Neural progenitor cell (in vitro differentiated cells): ENCODE measurements at regions not wholly inside any gene's neighbourhood (a gene's known extent, or its start where the extent isn't known, plus 50 kb on each side); places are given as distances from the start of the nearest gene placed in this dataset.

Experiments used
- DNase-seq: peaks from one replicate; pipeline ENCODE4 v3.0.0-alpha.2; 2016; ENCODE audit warnings: low spot score
- H2AFZ ChIP-seq: fragments of 200-600 bp; sonication (generic); replicated peaks from 2 replicates; pipeline ENCODE4 v1.6.1; 2016; ENCODE audit warnings: antibody characterized with exemption
- H3F3A ChIP-seq: fragments of 200-600 bp; sonication (generic); 2 replicates; pipeline ENCODE4 v1.6.1; 2016; ENCODE audit warnings: antibody characterized with exemption, low read depth
- H3K27ac ChIP-seq: fragments of 200-600 bp; sonication (generic); 2 replicates; pipeline ENCODE4 v1.5.1; 2016; ENCODE audit warnings: mild to moderate bottlenecking
- H3K27me3 ChIP-seq: fragments of 200-600 bp; sonication (generic); 2 replicates; pipeline ENCODE4 v1.6.1; 2016; ENCODE audit warnings: mild to moderate bottlenecking, moderate library complexity
- H3K36me3 ChIP-seq: fragments of 200-600 bp; sonication (generic); 2 replicates; pipeline ENCODE4 v1.5.1; 2016
- H3K4me1 ChIP-seq: fragments of 200-600 bp; sonication (generic); 2 replicates; pipeline ENCODE4 v1.6.1; 2016; ENCODE audit warnings: mixed run types
- H3K4me2 ChIP-seq: fragments of 200-600 bp; sonication (generic); 2 replicates; pipeline ENCODE4 v1.6.1; 2016
- H3K4me3 ChIP-seq: fragments of 200-600 bp; sonication (generic); 2 replicates; pipeline ENCODE4 v1.5.1; 2016
- H3K79me2 ChIP-seq: fragments of 200-600 bp; sonication (generic); 2 replicates; pipeline ENCODE4 v1.6.1; 2016; ENCODE audit warnings: low read depth
- H3K9ac ChIP-seq: fragments of 200-600 bp; sonication (generic); 2 replicates; pipeline ENCODE4 v1.6.1; 2016
- H3K9me3 ChIP-seq: fragments of 200-600 bp; sonication (generic); 2 replicates; pipeline ENCODE4 v1.5.1; 2016; ENCODE audit warnings: low read depth
- H4K20me1 ChIP-seq: fragments of 200-600 bp; sonication (generic); 2 replicates; pipeline ENCODE4 v1.6.1; 2016; ENCODE audit warnings: low read depth
- H3K27ac Mint-ChIP-seq: 3 replicates; pipeline ENCODE4 v1.8.0; 2021; ENCODE audit warnings: mixed read lengths
- H3K27me3 Mint-ChIP-seq: 2 replicates; pipeline ENCODE4 v1.8.0; 2022; ENCODE audit warnings: low read depth, mild to moderate bottlenecking, inconsistent platforms, moderate library complexity, mixed read lengths; ENCODE audit not compliant: insufficient read depth
- H3K36me3 Mint-ChIP-seq: 3 replicates; pipeline ENCODE4 v1.8.0; 2021; ENCODE audit warnings: mixed read lengths
- H3K4me1 Mint-ChIP-seq: 3 replicates; pipeline ENCODE4 v1.8.0; 2021; ENCODE audit warnings: mixed read lengths
- H3K4me3 Mint-ChIP-seq: 3 replicates; pipeline ENCODE4 v1.8.0; 2021; ENCODE audit warnings: mild to moderate bottlenecking, moderate library complexity, mixed read lengths
- H3K9me3 Mint-ChIP-seq: 3 replicates; pipeline ENCODE4 v1.8.0; 2020; ENCODE audit warnings: mixed read lengths
- EZH2 ChIP-seq: fragments of 200-600 bp; sonication (generic); IDR thresholded peaks from 2 replicates; pipeline ENCODE4 v1.6.1; 2017; ENCODE audit warnings: antibody characterized with exemption, mild to moderate bottlenecking, moderate library complexity
- EZH2phosphoT487 ChIP-seq: fragments of 200-600 bp; sonication (generic); IDR thresholded peaks from 2 replicates; pipeline ENCODE4 v1.6.1; 2017; ENCODE audit warnings: antibody characterized with exemption
- TF ChIP-seq, protein P1 (sequence below): fragments of 200-600 bp; sonication (generic); IDR thresholded peaks from 2 replicates; pipeline ENCODE4 v1.5.1; 2017; ENCODE audit warnings: antibody characterized with exemption, mild to moderate bottlenecking

DNA sequence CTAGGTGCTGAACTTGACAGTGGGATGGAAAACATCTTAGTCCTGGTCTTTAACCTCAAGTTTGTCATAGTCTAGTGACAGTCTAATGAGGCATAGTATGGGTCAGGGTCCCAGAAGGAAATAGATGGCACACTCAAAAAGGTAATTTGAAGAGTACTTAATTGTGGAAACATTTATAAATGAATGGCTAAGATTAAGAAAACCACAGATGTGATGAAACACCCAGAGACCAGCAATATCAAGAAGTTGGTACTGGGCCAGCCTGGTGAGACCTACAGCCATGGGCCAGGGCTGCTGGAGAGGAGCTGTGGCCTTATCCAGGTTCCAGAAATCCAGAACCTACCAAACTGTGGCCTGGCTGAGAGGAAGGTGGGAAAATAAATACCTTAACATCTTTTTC, 93.5 kb upstream of the ATG10 start:
- Histone ChIP-seq H3K9ac (no peak overlapping the region), H3K27me3 (no peaks in the 10 kb centered on the region), H3K4me1 (peaks cover 1% of the 10 kb centered on the region), H4K20me1 (no peaks in the 10 kb centered on the region), H3K27ac (no peak overlapping the region), H3K4me2 (no peak overlapping the region), H3K36me3 (no peaks in the 10 kb centered on the region), H3K4me3 (no peak overlapping the region), H3K9me3 (no peaks in the 10 kb centered on the region), H3F3A (no peaks in the 10 kb centered on the region), H3K79me2 (no peaks in the 10 kb centered on the region), H2AFZ (no peak overlapping the region)
- Mint-ChIP-seq H3K27me3 (no peaks in the 10 kb centered on the region), H3K27ac (no peak overlapping the region), H3K9me3 (no peaks in the 10 kb centered on the region), H3K36me3 (no peaks in the 10 kb centered on the region), H3K4me3 (no peak overlapping the region), H3K4me1 (peaks cover 9% of the 10 kb centered on the region)
- no peak for DNase-seq
- TF ChIP-seq EZH2phosphoT487, result no peak
- TF ChIP-seq, protein P1, sequence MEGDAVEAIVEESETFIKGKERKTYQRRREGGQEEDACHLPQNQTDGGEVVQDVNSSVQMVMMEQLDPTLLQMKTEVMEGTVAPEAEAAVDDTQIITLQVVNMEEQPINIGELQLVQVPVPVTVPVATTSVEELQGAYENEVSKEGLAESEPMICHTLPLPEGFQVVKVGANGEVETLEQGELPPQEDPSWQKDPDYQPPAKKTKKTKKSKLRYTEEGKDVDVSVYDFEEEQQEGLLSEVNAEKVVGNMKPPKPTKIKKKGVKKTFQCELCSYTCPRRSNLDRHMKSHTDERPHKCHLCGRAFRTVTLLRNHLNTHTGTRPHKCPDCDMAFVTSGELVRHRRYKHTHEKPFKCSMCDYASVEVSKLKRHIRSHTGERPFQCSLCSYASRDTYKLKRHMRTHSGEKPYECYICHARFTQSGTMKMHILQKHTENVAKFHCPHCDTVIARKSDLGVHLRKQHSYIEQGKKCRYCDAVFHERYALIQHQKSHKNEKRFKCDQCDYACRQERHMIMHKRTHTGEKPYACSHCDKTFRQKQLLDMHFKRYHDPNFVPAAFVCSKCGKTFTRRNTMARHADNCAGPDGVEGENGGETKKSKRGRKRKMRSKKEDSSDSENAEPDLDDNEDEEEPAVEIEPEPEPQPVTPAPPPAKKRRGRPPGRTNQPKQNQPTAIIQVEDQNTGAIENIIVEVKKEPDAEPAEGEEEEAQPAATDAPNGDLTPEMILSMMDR, result no peak
- no peak for TF ChIP-seq EZH2

DNA sequence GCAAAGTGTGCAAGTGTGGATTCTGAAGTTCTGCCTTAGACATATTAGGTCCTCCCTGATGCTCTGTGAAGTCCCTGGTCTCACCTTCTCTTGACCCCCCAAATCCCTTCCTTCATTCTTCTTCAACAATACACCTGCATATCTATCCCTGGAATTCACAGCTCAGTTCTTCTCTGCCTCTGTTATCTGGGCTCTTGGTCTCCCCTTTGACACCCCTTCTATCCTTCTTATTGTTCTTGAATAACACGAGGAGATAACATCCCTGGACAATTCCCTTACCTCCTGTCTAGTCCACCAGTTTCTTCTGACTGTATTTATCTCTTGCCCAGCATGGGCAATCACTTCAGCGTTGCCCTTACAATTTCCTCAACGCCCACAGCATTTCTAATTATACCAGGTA, 104.8 kb upstream of the ATG10 start:
- H3K36me3 ChIP-seq, result no peaks in the 10 kb centered on the region
- H3K27ac ChIP-seq, result no peak overlapping the region
- H3K4me2 ChIP-seq, result no peak overlapping the region
- Mint-ChIP-seq H3K4me1 (peaks cover 2% of the 10 kb centered on the region), H3K27ac (no peak overlapping the region), H3K9me3 (no peaks in the 10 kb centered on the region), H3K36me3 (no peaks in the 10 kb centered on the region), H3K27me3 (no peaks in the 10 kb centered on the region), H3K4me3 (no peak overlapping the region)
- H3K9me3 ChIP-seq, result no peaks in the 10 kb centered on the region
- no peaks in the 10 kb centered on the region for H3K27me3 ChIP-seq
- no peak overlapping the region for H3K4me3 ChIP-seq
- H4K20me1 ChIP-seq, result no peaks in the 10 kb centered on the region
- no peak for DNase-seq
- no peaks in the 10 kb centered on the region for H3K79me2 ChIP-seq
- no peak overlapping the region for H3K9ac ChIP-seq
- H2AFZ ChIP-seq, result no peak overlapping the region
- TF ChIP-seq EZH2 (no peak), EZH2phosphoT487 (no peak)
- TF ChIP-seq, protein P1, result no peak
- peaks cover 18% of the 10 kb centered on the region for H3K4me1 ChIP-seq
- no peaks in the 10 kb centered on the region for H3F3A ChIP-seq

DNA sequence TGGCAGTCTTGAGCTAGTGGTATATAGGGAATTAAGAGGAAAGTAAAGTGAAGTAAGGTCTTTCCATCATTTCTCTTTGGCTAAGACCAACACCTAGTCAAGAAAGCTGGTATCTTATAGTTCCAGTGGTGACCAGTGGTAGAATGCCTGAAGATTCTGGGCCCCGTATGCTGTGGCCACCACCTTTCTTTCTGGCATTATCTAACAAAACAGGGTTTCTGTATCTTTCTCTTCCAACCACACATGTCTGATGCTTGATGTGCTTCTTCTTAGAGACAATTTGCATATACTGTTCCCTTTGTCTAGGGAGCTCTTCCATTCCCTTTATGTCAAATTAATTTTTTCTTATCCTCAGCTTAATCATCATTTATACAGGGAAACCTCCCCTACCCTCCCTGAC, 109.9 kb upstream of the SSBP2 start:
- Histone ChIP-seq H3K36me3 (no peaks in the 10 kb centered on the region), H2AFZ (no peak overlapping the region), H3K79me2 (no peaks in the 10 kb centered on the region), H3K27me3 (no peaks in the 10 kb centered on the region), H3K4me3 (no peak overlapping the region), H3K27ac (no peak overlapping the region), H3F3A (no peaks in the 10 kb centered on the region), H3K9ac (no peak overlapping the region), H3K4me2 (no peak overlapping the region), H3K9me3 (no peaks in the 10 kb centered on the region), H4K20me1 (no peaks in the 10 kb centered on the region), H3K4me1 (peaks cover 35% of the 10 kb centered on the region)
- no peaks in the 10 kb centered on the region for H3K9me3 Mint-ChIP-seq
- no peak overlapping the region for H3K4me3 Mint-ChIP-seq
- H3K27me3 Mint-ChIP-seq, result no peaks in the 10 kb centered on the region
- H3K36me3 Mint-ChIP-seq, result no peaks in the 10 kb centered on the region
- H3K4me1 Mint-ChIP-seq, result peaks cover 19% of the 10 kb centered on the region
- no peak for DNase-seq
- no peak for TF ChIP-seq EZH2
- TF ChIP-seq, protein P1, result no peak
- TF ChIP-seq EZH2phosphoT487, result no peak
- H3K27ac Mint-ChIP-seq, result no peak overlapping the region

DNA sequence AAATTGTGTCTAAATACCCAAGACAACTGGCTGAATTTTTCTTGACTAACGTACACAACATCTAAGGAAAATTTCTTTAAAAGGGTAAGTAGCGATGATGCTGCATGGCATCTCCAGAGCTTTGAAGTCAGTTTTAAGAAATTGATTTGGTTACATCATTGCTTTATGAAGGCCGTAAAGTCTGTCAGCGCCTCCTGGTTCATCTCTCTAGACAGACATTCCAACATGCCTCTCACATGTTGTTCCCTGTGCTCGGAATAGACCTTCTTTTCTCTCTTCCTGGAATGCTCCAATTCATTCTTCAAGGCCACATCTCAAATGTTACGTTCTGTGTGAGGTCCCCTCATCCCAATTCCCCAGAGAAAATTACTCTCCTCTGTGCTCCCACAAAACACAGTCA, 108.7 kb upstream of the SSBP2 start:
- H3K4me3 Mint-ChIP-seq, result no peak overlapping the region
- no peak overlapping the region for H3K4me3 ChIP-seq

More for the DNA sequence above, 108.7 kb upstream of the SSBP2 start:
- no peak for DNase-seq
- no peaks in the 10 kb centered on the region for H3K79me2 ChIP-seq
- Mint-ChIP-seq H3K4me1 (peaks cover 28% of the 10 kb centered on the region), H3K27me3 (no peaks in the 10 kb centered on the region), H3K36me3 (no peaks in the 10 kb centered on the region), H3K9me3 (no peaks in the 10 kb centered on the region), H3K27ac (peak overlapping the region; percentile 6)
- no peak overlapping the region for H3K27ac ChIP-seq
- H4K20me1 ChIP-seq, result no peaks in the 10 kb centered on the region
- no peaks in the 10 kb centered on the region for H3K9me3 ChIP-seq
- H3F3A ChIP-seq, result peaks cover under 1% of the 10 kb centered on the region
- no peaks in the 10 kb centered on the region for H3K27me3 ChIP-seq
- H3K9ac ChIP-seq, result no peak overlapping the region
- no peaks in the 10 kb centered on the region for H3K36me3 ChIP-seq
- no peak for TF ChIP-seq EZH2
- TF ChIP-seq, protein P1, result no peak
- no peak for TF ChIP-seq EZH2phosphoT487
- H2AFZ ChIP-seq, result no peak overlapping the region
- no peak overlapping the region for H3K4me2 ChIP-seq
- H3K4me1 ChIP-seq, result peaks cover 32% of the 10 kb centered on the region
